Panc1 (cell line): ENCODE measurements at regions not wholly inside any gene's neighbourhood (a gene's known extent, or its start where the extent isn't known, plus 50 kb on each side); places are given as distances from the start of the nearest gene placed in this dataset.

Source experiments
- ATAC-seq: fragments of 200-7000 bp; cut with Tn5 transposase; 2 replicates; pipeline ENCODE4 v1.9.1; 2020; ENCODE audit warnings: mild to moderate bottlenecking, moderate library complexity
- BruUV-seq: library from RNA; stranded (reverse); fragments of 400-500 nt; replicated peaks from 2 replicates; lab custom pipeline; 2021; lab: Mats Ljungman, UMichigan
- CTCF ChIA-PET: fragments of 300-600 bp; sonication (Branson Sonifier 250); formaldehyde crosslinking; loops from one replicate; lab custom pipeline; 2022; ENCODE audit warnings: antibody characterized with exemption; lab: Charles Lee
- POLR2A ChIA-PET: fragments of 300-600 bp; sonication (Branson Sonifier 250); formaldehyde crosslinking; loops from one replicate; lab custom pipeline; 2022; ENCODE audit warnings: antibody characterized with exemption; lab: Charles Lee
- DNase-seq: peaks from one replicate; pipeline ENCODE4 v3.0.0-alpha.2; 2010; ENCODE audit warnings: low read depth, low spot score
- H3K27ac ChIP-seq: 2 replicates; pipeline ENCODE4 v1.5.1; 2011; ENCODE audit warnings: mild to moderate bottlenecking, low read length, inconsistent platforms
- H3K27me3 ChIP-seq: fragments of 200-500 bp; sonication (Bioruptor generic); 2 replicates; pipeline ENCODE4 v1.6.0; 2014; ENCODE audit warnings: low read length, inconsistent platforms; ENCODE audit not compliant: control insufficient read depth, insufficient read depth
- H3K36me3 ChIP-seq: fragments of 200-500 bp; sonication (Bioruptor generic); 2 replicates; pipeline ENCODE4 v1.5.1; 2014; ENCODE audit warnings: inconsistent platforms, mild to moderate bottlenecking, low read length, moderate library complexity; ENCODE audit not compliant: control insufficient read depth, insufficient read depth
- H3K4me1 ChIP-seq: 2 replicates; pipeline ENCODE4 v1.5.1; 2011; ENCODE audit warnings: inconsistent platforms, mild to moderate bottlenecking, low read length, moderate library complexity; ENCODE audit not compliant: control insufficient read depth, insufficient read depth
- H3K4me3 ChIP-seq, 2 experiments: 2 replicates each; pipeline ENCODE4 v1.5.1; 2011 to 2012; ENCODE audit warnings: low read depth in 2 of 2, low read length in 2 of 2, mild to moderate bottlenecking in 2 of 2, inconsistent platforms in 1 of 2, moderate library complexity in 1 of 2
- H3K9me3 ChIP-seq: fragments of 200-500 bp; sonication (Bioruptor generic); 2 replicates; pipeline ENCODE4 v1.5.1; 2014; ENCODE audit warnings: low read depth, mild to moderate bottlenecking, inconsistent platforms, low read length, moderate library complexity; ENCODE audit not compliant: control insufficient read depth, insufficient read depth
- CTCF ChIP-seq: fragments of 450-650 bp; IDR thresholded peaks from 2 replicates; pipeline ENCODE4 v1.5.1; 2017; ENCODE audit warnings: mild to moderate bottlenecking
- POLR2AphosphoS5 ChIP-seq: IDR thresholded peaks from 2 replicates; pipeline ENCODE4 v1.6.1; 2012; ENCODE audit warnings: mild to moderate bottlenecking, low read depth, low read length, moderate library complexity
- SIN3A ChIP-seq: IDR thresholded peaks from 2 replicates; pipeline ENCODE4 v1.6.1; 2012; ENCODE audit warnings: low read depth, mild to moderate bottlenecking, low read length, moderate library complexity, borderline replicate concordance; ENCODE audit not compliant: insufficient read depth
- TCF7L2 ChIP-seq: IDR thresholded peaks from 2 replicates; pipeline ENCODE4 v1.6.1; 2011; ENCODE audit warnings: mild to moderate bottlenecking, low read depth, low read length, inconsistent platforms
- in situ Hi-C: cut with HindIII; loops from 2 replicates; pipeline ENCODE4 v1.10.0; 2016; ENCODE audit warnings: low sequenced_read_pairs, low pct_unique_long_range_greater_than_20kb
- intact Hi-C: fragments of 100-400 bp; cut with micrococcal nuclease; formaldehyde crosslinking; loops from one replicate; pipeline ENCODE4 v1.10.0; 2022; ENCODE audit not compliant: unreplicated experiment
- TF ChIP-seq, protein P1 (sequence below), 2 experiments: IDR thresholded peaks; 2 replicates each; pipeline ENCODE4 v1.6.1; 2011 to 2012; ENCODE audit warnings: low read depth in 2 of 2, control low read depth in 1 of 2, low read length in 1 of 2, mild to moderate bottlenecking in 1 of 2, moderate library complexity in 1 of 2; ENCODE audit not compliant: insufficient read depth in 1 of 2

- CTCF ChIA-PET: no interaction called here
- no peak for TF ChIP-seq CTCF
- TF ChIP-seq TCF7L2: no peak
- TF ChIP-seq POLR2AphosphoS5: no peak
- TF ChIP-seq, protein P1, sequence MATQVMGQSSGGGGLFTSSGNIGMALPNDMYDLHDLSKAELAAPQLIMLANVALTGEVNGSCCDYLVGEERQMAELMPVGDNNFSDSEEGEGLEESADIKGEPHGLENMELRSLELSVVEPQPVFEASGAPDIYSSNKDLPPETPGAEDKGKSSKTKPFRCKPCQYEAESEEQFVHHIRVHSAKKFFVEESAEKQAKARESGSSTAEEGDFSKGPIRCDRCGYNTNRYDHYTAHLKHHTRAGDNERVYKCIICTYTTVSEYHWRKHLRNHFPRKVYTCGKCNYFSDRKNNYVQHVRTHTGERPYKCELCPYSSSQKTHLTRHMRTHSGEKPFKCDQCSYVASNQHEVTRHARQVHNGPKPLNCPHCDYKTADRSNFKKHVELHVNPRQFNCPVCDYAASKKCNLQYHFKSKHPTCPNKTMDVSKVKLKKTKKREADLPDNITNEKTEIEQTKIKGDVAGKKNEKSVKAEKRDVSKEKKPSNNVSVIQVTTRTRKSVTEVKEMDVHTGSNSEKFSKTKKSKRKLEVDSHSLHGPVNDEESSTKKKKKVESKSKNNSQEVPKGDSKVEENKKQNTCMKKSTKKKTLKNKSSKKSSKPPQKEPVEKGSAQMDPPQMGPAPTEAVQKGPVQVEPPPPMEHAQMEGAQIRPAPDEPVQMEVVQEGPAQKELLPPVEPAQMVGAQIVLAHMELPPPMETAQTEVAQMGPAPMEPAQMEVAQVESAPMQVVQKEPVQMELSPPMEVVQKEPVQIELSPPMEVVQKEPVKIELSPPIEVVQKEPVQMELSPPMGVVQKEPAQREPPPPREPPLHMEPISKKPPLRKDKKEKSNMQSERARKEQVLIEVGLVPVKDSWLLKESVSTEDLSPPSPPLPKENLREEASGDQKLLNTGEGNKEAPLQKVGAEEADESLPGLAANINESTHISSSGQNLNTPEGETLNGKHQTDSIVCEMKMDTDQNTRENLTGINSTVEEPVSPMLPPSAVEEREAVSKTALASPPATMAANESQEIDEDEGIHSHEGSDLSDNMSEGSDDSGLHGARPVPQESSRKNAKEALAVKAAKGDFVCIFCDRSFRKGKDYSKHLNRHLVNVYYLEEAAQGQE (IDR thresholded peaks at IDR 0.05; ENCODE audit: insufficient read depth in 1 of 2, low read depth in 2 of 2, low read length in 1 of 2): no peak
- no peak for TF ChIP-seq SIN3A
- intact Hi-C loops: no loop called here
Observed at GRCh38 chr3:31173118-31173718, 278.8 kb upstream of the GADL1 start.

GRCh38 chr3:31174079-31174478 lies 279.6 kb upstream of the GADL1 start:
- DNase-seq (no peak), ATAC-seq (no peak)
- intact Hi-C loops (no loop called here), in situ Hi-C loops (no loop called here)
- Histone ChIP-seq H3K27me3 (no peaks in the 10 kb centered on the region), H3K9me3 (no peaks in the 10 kb centered on the region), H3K27ac (no peak overlapping the region), H3K4me3 (no peak overlapping the region), H3K36me3 (no peaks in the 10 kb centered on the region), H3K4me1 (no peaks in the 10 kb centered on the region)
- BruUV-seq: no TSS peak
- TF ChIP-seq CTCF: no peak
- TF ChIP-seq, protein P1 (IDR thresholded peaks at IDR 0.05; ENCODE audit: insufficient read depth in 1 of 2, low read depth in 2 of 2, low read length in 1 of 2): no peak
- TF ChIP-seq POLR2AphosphoS5: no peak
- no peak for TF ChIP-seq TCF7L2
- no peak for TF ChIP-seq SIN3A
- ChIA-PET CTCF (no interaction called here), POLR2A (no interaction called here)

More at GRCh38 chr3:31173118-31173718, 278.8 kb upstream of the GADL1 start:
- Histone ChIP-seq H3K4me1 (no peaks in the 10 kb centered on the region), H3K36me3 (no peaks in the 10 kb centered on the region), H3K27me3 (no peaks in the 10 kb centered on the region), H3K9me3 (no peaks in the 10 kb centered on the region), H3K4me3 (no peak overlapping the region), H3K27ac (no peak overlapping the region)
- in situ Hi-C loops: no loop called here
- no peak for DNase-seq
- POLR2A ChIA-PET: no interaction called here
- ATAC-seq: no peak
- no TSS peak for BruUV-seq
